ENCODE measurements at regions not wholly inside any gene's neighbourhood (a gene's known extent, or its start where the extent isn't known, plus 50 kb on each side); places are given as distances from the start of the nearest gene placed in this dataset.

DNA sequence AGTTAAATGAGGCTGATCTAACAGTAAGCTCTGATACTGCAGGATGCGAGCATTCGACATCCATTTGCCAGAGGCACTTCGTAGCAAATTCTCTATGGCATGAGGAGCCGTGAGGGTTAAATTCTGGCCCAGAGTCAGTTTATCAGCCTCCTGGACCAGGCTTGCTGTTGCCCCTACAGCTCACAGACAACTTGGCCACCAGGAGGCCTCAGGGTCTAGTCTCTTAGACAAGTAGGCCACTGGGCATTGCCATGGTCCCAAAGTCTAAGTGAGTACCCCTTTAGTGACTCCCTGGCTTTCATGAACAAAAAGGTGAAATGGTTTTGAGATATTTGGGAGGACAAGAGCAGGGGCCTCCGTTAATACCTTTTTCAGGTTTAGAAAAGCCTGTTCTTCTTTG lies 178.0 kb upstream of the MBL2 start:
- TF ChIP-seq, protein P1, sequence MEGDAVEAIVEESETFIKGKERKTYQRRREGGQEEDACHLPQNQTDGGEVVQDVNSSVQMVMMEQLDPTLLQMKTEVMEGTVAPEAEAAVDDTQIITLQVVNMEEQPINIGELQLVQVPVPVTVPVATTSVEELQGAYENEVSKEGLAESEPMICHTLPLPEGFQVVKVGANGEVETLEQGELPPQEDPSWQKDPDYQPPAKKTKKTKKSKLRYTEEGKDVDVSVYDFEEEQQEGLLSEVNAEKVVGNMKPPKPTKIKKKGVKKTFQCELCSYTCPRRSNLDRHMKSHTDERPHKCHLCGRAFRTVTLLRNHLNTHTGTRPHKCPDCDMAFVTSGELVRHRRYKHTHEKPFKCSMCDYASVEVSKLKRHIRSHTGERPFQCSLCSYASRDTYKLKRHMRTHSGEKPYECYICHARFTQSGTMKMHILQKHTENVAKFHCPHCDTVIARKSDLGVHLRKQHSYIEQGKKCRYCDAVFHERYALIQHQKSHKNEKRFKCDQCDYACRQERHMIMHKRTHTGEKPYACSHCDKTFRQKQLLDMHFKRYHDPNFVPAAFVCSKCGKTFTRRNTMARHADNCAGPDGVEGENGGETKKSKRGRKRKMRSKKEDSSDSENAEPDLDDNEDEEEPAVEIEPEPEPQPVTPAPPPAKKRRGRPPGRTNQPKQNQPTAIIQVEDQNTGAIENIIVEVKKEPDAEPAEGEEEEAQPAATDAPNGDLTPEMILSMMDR (IDR thresholded peaks at IDR 0.05), result no peak
- no peak for TF ChIP-seq ZFX (IDR thresholded peaks at IDR 0.05; ENCODE audit: borderline replicate concordance)

Data from 22Rv1 (cell line).